ENCODE measurements at regions not wholly inside any gene's neighbourhood (a gene's known extent, or its start where the extent isn't known, plus 50 kb on each side); places are given as distances from the start of the nearest gene placed in this dataset.

GRCh38 chr9:68648164-68648563 lies 56.9 kb upstream of the PIP5K1B start:
- Histone ChIP-seq H3K36me3 (ENCODE audit: control insufficient read depth in 1 of 2, insufficient read depth in 2 of 2, low read length in 2 of 2) (no peaks in the 10 kb centered on the region), H3K9me3 (ENCODE audit: control insufficient read depth in 1 of 2, low read length in 2 of 2) (no peaks in the 10 kb centered on the region), H3K4me3 (ENCODE audit: low read depth in 1 of 2, low read length in 2 of 2) (no peak overlapping the region), H3K27me3 (ENCODE audit: low read depth, low read length) (no peaks in the 10 kb centered on the region), H3K4me1 (ENCODE audit: control insufficient read depth in 1 of 2, insufficient read depth in 2 of 2, low read length in 2 of 2) (no peaks in the 10 kb centered on the region), H3K27ac (ENCODE audit: low read length) (no peak overlapping the region)

GRCh38 chr9:68648971-68649370 lies 56.1 kb upstream of the PIP5K1B start:
- Histone ChIP-seq H3K9me3 (ENCODE audit: control insufficient read depth in 1 of 2, low read length in 2 of 2) (no peaks in the 10 kb centered on the region), H3K27me3 (ENCODE audit: low read depth, low read length) (no peaks in the 10 kb centered on the region), H3K4me1 (ENCODE audit: control insufficient read depth in 1 of 2, insufficient read depth in 2 of 2, low read length in 2 of 2) (no peaks in the 10 kb centered on the region), H3K27ac (ENCODE audit: low read length) (no peak overlapping the region), H3K36me3 (ENCODE audit: control insufficient read depth in 1 of 2, insufficient read depth in 2 of 2, low read length in 2 of 2) (no peaks in the 10 kb centered on the region), H3K4me3 (ENCODE audit: low read depth in 1 of 2, low read length in 2 of 2) (no peak overlapping the region)

GRCh38 chr9:68651280-68651893 lies 53.7 kb upstream of the PIP5K1B start:
- H3K36me3 ChIP-seq (ENCODE audit: control insufficient read depth in 1 of 2, insufficient read depth in 2 of 2, low read length in 2 of 2) = no peaks in the 10 kb centered on the region
- H3K27ac ChIP-seq (ENCODE audit: low read length) = no peak overlapping the region
- no peaks in the 10 kb centered on the region for H3K4me1 ChIP-seq (ENCODE audit: control insufficient read depth in 1 of 2, insufficient read depth in 2 of 2, low read length in 2 of 2)
- H3K27me3 ChIP-seq (ENCODE audit: low read depth, low read length) = no peaks in the 10 kb centered on the region
- no peaks in the 10 kb centered on the region for H3K9me3 ChIP-seq (ENCODE audit: control insufficient read depth in 1 of 2, low read length in 2 of 2)
- H3K4me3 ChIP-seq (ENCODE audit: low read depth in 1 of 2, low read length in 2 of 2) = no peak overlapping the region

DNA sequence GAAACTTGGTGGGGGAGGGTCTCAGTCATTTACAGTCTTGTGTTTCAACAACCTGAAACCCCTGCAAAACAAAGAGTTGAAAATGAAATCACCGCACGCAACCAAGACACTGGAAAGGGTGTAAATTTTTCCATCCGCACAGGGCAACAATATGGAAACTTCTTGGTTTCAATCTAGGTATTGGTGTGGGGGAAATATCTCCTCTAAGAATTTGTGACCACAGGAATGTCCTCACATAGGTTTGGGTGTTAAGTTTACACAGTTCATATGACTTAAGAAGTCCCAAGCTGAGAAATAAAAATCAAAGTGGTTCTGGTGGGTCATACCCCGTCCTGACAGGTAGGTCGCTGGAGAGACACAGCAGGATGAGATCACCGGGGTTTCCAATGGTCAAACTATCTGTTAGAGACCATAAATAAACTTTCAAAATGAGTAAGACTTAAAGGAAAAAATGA lies 51.9 kb upstream of the PIP5K1B start:
- H3K4me1 ChIP-seq (ENCODE audit: control insufficient read depth in 1 of 2, insufficient read depth in 2 of 2, low read length in 2 of 2) = no peaks in the 10 kb centered on the region
- no peaks in the 10 kb centered on the region for H3K27me3 ChIP-seq (ENCODE audit: low read depth, low read length)
- no peaks in the 10 kb centered on the region for H3K9me3 ChIP-seq (ENCODE audit: control insufficient read depth in 1 of 2, low read length in 2 of 2)
- no peak overlapping the region for H3K4me3 ChIP-seq (ENCODE audit: low read depth in 1 of 2, low read length in 2 of 2)
- H3K27ac ChIP-seq (ENCODE audit: low read length) = no peak overlapping the region
- no peaks in the 10 kb centered on the region for H3K36me3 ChIP-seq (ENCODE audit: control insufficient read depth in 1 of 2, insufficient read depth in 2 of 2, low read length in 2 of 2)

DNA sequence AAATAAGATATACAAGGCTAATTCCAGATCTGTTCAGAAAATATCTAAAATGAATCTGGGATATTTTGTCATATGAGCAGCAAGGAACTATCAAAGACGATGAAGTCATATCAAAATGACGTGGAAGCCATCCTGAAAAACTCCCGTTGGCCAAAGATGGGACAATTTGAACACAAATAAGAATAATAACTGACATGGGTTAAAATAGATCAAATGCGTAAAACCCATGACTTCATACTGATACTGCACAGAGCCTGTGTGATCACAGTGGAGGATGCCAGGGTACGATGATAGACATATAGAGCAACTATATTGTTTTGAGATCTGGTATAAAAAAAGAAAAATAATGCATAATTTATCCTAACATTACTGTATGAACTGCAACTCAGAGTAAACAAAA lies 51.0 kb upstream of the PIP5K1B start:
- Histone ChIP-seq H3K36me3 (ENCODE audit: control insufficient read depth in 1 of 2, insufficient read depth in 2 of 2, low read length in 2 of 2) (no peaks in the 10 kb centered on the region), H3K4me3 (ENCODE audit: low read depth in 1 of 2, low read length in 2 of 2) (no peak overlapping the region), H3K4me1 (ENCODE audit: control insufficient read depth in 1 of 2, insufficient read depth in 2 of 2, low read length in 2 of 2) (no peaks in the 10 kb centered on the region), H3K27me3 (ENCODE audit: low read depth, low read length) (no peaks in the 10 kb centered on the region), H3K9me3 (ENCODE audit: control insufficient read depth in 1 of 2, low read length in 2 of 2) (no peaks in the 10 kb centered on the region), H3K27ac (ENCODE audit: low read length) (no peak overlapping the region)

Measured in muscle layer of duodenum (tissue), 2 donors.